Fibroblast of skin of right quadriceps (primary cell): ENCODE measurements at regions not wholly inside any gene's neighbourhood (a gene's known extent, or its start where the extent isn't known, plus 50 kb on each side); places are given as distances from the start of the nearest gene placed in this dataset.

Experiments used
- DNase-seq: peaks from one replicate; pipeline ENCODE4 v3.0.0-alpha.2; 2013

- peak; percentile 42 for DNase-seq
Observed at GRCh38 chr2:161077367-161078210, 82.6 kb upstream of the TANK start.

- DNase-seq, result no peak
Observed at GRCh38 chr2:161078211-161078539, 82.1 kb upstream of the TANK start.

GRCh38 chr2:161085149-161085548 lies 75.1 kb upstream of the TANK start:
- peak; percentile 30 for DNase-seq

GRCh38 chr2:161088658-161089350 lies 71.4 kb upstream of the TANK start:
- DNase-seq, result no peak

GRCh38 chr2:161090411-161090810 lies 69.8 kb upstream of the TANK start:
- peak; percentile 18 for DNase-seq

- no peak for DNase-seq
Observed at GRCh38 chr2:161095314-161095713, 64.9 kb upstream of the TANK start.

GRCh38 chr2:161096336-161096735 lies 63.9 kb upstream of the TANK start:
- no peak for DNase-seq

- no peak for DNase-seq
Observed at GRCh38 chr2:161097157-161097556, 63.1 kb upstream of the TANK start.

- DNase-seq, result no peak
Observed at GRCh38 chr2:161100211-161100895, 59.9 kb upstream of the TANK start.

GRCh38 chr2:161101406-161101805 lies 58.8 kb upstream of the TANK start:
- no peak for DNase-seq

- peak; percentile 45 for DNase-seq
Observed at GRCh38 chr2:161102770-161103450, 57.3 kb upstream of the TANK start.

- no peak for DNase-seq
Observed at GRCh38 chr2:161103451-161103831, 56.8 kb upstream of the TANK start.

GRCh38 chr2:161104054-161104553 lies 56.1 kb upstream of the TANK start:
- DNase-seq, result no peak

- DNase-seq, result no peak
Observed at GRCh38 chr2:161107265-161107664, 53.0 kb upstream of the TANK start.
